ENCODE measurements at regions not wholly inside any gene's neighbourhood (a gene's known extent, or its start where the extent isn't known, plus 50 kb on each side); places are given as distances from the start of the nearest gene placed in this dataset.
A peak's percentile ranks its signal among the peaks of the same experiment; 100 is the strongest.

DNA sequence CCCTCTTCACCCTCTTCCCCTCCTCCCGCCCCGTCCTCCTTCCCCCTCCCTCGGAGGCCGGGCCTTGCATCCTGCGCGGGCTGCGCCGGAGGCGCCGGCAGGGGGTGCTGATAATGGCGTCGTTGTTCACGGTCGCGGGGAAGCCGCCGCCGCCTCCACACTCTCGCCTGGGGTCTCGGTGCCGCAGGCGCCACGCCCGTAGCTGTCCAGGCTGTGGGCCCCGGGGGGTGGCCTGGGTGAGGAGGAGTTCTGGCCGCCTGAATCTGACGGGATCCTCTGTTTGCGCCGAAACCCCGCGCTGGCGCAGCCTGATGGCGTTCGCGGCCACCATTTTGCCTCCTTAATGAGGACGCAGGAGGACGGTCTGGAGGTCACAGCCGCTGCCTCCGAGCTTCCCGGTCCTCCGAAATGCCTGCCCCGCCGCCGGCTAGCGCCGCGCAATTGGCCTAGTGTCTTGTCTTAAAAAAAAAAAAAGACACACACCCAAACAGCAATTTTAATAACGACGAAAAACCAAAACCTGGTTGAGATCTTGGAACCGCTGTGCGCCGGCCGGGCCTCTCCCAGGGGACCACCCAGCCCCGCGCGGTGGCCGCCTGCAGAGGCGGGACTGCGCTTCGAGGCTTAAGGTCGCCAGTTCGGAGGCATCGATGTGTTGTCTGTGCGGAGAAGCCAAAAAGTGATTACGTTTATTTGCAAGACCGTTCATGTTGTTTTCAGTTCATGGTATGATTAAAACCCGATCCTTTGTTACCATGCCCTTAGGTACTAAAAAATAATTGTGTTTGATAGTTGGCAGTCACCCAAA, 106.6 kb upstream of the HNRNPU start:
- peak; percentile 93 to 98 (median 96) for DNase-seq

DNA sequence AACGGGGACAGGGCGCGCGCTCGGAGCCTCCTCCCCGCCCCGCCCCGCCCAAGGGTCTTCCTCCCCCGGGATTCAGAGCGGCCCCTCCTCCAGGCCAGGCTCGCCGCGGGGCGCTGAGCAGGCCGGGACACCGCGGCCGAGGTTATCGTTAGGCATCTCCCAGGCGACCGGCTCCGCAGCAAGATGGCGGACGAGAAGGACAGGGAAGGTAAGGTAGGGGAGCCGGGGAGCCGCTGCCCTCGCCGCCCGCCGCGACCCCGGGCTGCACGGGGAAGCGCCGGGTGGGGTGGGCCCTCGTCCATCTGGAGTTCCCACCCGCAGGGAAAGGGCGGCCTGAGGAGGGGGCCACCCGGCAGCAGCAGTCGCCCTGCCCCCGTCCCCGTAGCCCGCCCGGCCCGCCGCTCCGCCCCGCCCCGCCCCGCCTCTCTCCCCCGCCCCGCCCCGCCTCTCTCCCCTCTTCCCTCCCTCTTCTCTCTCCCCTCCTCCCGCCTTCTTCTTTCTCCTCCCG, 105.9 kb upstream of the HNRNPU start:
- peak; percentile 79 to 90 (median 86) for DNase-seq

DNA sequence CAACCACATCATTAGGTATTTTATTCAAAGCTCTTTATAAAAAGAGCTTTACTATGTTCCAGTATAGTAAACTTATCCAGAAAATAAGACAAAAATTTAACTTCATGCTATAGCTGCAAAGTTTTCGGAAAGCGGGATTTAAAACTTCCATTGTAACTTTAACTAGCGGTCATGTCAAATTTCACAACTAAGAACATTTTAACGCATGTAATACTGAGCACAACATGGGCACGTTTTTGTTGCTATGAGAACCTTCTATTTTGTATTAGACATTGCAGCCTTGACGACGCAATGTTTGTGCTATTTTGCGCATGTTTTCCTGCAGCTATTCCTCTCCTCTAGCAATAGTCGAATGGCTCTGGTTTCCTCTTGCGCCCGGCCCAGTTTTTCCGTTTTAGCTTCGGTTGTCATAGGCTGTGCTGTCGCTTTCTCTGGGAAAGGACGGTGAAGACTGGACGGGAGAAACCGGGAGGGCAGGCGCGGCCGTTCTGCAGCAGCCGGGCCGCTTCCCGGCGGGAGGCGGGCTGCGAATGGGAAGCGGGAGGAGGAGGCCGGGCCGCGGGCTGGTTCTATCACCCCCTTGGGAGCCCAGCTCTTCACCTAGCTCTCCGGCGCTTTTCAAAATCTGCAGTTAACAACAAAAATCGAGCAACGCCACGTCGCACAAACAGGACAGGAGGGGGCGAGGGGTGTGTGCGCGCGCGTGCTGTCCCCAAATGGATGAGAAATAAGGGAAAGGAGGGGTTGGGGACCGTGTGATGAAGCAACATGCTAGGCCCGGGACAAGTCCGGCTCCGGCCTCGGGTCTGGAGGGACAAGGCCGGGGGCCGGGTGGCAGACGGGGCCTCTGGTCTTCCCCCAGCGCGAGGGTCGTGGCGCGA, 105.3 kb upstream of the HNRNPU start:
- peak; percentile 78 to 94 (median 84) for DNase-seq

DNA sequence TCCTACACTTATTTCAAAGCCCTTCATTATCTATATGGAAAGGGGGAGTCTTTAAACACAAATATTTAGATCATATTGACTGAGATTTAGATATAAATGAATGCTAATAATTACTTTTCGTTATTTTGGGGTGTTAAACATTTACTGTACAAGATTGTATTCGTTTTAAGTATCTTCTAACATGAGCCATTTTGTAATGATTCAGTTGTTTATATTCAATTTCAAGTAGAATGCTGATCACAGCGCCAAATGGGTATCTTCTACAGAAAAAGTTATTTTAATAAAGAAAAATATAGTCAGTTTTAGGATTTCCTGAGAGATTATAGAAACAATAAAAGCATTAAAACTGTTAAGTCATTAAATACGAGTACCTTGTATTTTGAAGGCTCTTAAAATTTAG, 104.5 kb upstream of the HNRNPU start:
- DNase-seq, result no peak

DNA sequence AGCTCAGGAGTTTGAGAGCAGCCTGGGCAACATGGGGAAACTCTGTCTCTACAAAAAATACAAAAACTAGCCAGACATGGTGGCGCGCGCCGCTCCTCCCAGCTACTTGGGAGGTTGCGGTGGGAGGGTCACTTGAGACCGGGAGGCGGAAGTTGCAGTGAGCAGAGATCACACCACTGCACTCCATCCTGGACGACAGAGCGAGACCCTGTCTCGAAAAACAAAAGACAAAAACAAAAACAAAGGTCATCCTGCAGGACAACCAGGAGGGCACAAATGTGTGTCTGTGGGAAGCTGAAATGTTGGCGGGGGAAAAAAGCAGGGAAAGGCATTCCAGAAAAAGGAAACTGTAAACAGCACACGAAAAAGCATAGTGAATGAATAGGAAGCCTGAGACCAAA, 104.1 kb upstream of the HNRNPU start:
- no peak for DNase-seq

DNA sequence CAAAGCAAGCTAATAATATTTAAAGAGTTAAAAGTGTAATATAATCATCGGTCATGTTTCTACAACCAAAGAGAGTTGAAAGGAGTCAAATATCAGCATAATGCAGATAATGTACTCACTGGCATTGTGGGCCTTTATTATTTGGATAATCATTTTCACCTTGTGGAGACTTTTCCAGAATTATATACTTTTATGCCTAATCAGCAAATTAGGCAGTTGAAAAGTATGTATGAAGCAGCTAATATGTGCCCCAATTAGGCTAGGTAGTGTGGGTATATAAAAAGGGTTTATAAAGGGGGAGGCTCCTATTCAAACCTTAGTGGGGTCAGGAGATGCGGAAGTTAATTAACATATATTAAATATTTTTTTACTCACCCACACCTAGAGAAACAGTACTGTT, 102.8 kb upstream of the HNRNPU start:
- DNase-seq, result no peak

DNA sequence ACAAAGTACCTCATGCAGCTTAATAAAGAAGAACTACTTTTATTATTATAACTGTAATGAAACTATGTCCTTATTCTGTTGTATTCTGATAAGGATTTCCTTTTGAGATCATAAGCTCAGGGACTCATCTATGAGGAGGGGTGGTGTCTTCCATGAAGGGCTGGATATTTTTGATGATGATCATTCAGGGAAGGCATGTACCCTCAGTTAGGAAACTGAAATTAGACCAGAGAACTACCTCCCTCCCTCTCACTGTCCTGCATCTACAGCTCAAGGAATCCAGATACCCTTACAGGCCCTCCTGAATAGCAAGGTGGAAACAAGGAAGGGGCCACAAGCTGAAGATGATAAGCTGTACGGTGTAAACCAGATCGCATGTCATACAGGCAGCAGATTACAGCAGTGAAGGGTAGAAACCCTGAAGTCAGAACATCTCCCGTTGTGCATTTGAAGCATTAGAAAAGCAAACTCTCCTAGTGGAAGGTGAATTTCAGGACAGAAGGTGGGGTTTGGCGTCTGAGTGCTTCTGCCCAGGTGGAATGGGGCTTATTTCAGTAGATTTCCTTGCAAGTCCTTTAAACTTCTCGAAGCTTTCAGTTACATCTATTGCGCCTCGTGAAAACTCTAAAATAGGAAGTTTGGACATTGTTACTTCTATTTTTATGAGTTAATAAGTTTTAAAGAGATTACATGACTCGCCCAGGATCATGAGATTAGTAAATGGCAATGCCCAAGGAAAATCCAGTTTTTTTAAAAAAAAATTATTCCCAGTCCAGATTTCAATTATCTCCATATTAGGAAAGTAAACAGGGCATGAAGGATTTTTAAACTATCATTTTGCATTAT, 101.1 kb upstream of the HNRNPU start:
- peak in 2 of 4 experiments; percentile 46 to 55 for DNase-seq

DNA sequence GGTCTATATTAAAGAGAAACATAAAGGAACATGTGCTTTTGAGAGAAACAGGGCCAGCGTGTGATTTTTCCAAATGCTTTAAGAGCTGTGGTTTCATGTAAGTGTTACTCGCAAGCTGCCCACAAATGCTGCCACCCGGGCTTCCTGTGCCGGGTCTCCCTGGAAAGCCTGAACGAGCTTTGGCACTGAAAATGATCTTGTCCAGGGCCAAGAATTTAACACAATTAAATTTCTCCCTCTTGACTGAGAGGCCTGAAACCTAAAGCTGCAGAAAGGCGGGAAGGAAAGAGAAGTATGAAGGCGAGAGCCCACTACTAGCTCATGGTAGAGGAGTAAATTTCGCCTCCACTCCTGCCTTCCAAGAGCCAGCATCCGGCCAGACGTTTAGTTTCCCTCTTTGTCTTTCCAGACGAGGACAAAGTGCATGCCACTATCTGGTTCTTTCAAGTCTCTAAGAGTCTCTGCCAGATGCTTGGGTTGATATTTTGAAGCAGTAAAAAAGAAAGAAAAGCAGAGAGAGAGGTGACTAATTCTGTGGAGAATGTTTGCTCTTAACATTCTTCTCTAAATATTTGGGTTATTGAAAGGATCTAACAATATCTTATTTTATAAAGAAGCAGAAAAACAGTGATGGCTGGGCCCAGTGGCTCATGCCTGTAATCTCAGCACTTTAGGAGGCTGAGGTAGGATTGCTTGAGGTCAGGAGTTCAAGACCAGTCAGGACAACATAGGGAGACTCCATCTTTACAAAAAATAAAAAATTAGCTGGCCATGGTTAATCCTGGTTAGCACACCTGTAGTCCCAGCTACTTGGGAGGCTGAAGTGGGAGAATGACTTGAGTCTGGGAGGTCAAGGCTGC, 100.0 kb upstream of the HNRNPU start:
- peak in 3 of 4 experiments; percentile 21 to 46 (median 33) for DNase-seq

DNA sequence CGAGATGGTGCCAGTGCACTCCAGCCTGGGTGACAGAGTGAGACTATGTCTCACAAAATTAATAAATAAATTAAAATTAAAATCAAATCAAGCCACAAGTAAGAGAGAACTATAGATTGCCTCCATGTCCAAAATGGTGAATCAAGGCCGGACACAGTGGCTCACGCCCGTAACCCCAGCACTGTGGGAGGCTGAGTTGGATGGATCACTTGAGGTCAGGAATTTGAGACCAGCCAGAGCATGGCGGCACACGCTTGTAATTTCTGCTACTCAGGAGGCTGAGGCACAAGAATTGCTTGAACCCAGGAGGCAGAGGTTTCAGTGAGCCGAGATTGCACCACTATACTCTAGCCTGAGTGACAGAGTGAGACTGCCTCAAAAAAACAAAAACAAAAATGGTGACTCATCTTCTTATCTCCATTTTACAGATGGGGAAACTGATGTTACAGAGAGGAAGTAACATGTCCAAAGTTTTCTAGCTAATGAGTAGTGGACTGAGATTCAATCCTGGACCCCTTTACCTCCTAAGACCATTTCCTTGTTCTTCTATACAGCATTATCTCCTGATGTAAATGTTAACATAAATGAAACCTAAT, 99.0 kb upstream of the HNRNPU start:
- peak in 2 of 4 experiments; percentile 33 to 41 for DNase-seq

DNA sequence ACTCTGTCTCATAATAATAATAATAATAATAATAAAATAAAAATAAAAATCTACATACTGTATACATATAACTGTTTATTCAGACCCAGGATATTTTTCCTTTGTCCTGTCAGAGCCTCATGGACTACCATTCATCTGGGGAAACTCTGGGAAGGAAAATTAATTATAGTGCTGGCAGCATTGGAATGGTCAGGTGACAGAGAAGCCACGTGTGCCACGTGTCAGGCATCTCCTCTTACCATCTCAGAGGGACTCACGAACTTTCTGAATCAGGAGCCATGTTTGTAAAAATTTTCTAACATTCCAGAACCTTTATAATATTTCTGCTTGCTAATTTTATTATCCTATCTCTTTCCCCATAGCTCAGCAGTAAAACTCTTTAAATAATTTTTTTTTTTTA, 97.8 kb upstream of the HNRNPU start:
- no peak for DNase-seq

DNA sequence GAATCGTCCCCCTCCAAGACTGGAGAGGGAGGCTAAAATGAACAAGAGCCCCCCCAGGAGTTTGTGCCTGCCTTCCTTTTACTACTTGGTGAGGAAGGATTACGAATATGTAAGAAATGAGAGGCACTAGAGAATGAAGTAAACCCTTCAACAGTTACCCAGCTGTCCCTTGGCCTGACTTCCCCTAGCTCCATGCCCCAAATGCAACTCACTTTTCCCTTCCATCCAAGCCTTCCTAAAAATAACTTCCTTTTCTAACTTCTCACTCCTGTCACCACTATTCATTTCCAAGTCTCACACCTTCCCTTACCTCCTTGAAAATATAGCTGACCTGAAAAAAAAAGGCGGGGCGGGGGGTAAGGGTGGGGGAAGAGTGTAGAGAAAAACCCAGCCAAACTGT, 96.6 kb upstream of the HNRNPU start:
- peak in 2 of 4 experiments; percentile 19 to 34 for DNase-seq

DNA sequence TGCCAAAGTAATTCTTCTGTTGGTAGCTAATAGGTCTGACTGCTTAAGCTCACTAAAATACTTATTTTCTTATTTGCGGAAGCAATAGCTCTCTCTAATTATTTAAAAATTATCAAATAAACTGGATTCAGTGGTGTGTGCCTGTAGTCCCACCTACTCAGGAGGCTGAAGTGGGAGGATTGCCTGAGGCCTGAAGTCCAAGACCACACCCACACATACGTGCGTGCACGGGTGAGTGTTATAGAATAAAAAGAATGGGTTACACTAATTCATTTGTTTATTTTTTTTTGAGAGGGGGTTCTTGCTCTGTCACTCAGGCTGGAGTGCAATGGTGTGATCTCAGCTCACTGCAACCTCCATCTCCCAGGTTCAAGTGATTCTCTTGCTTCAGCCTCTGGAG, 94.2 kb upstream of the HNRNPU start:
- DNase-seq, result no peak

DNA sequence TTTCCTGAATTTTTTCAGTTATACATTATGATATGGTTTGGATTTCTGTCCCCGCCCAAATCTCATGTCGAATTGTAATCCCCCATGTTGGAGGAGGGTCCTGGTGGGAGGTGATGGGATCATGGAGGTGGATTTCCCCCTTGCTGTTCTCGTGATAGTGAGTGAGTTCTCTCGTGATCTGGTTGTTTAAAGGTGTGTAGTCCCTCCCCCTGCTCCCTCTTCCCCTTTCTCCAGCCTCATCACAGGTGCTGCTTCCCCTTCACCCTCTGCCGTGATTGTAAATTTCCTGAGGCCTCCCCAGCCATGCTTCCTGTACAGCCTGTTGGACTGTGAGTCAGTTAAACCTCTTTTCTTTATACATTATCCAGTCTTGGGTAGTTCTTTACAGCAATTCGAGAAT, 93.2 kb upstream of the HNRNPU start:
- no peak for DNase-seq

DNA sequence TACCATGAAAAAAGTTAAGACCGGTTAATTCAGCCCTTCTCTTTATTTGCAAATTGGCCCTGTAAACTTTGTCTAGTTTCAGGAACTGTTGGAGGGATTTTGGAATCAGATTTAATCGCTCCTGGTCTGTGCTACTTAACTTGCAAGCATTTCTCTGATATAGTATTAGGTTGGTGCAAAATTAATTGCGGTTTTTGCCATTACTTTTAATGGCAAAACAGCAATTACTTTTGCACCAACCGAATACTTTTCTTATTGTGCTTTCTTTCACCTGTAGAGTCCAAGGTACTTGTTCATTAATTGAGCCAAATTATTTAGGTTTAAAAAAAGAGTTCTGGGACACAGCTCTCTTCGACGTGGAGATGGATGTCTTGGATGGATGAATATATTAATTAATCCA, 92.8 kb upstream of the HNRNPU start:
- DNase-seq, result no peak

DNA sequence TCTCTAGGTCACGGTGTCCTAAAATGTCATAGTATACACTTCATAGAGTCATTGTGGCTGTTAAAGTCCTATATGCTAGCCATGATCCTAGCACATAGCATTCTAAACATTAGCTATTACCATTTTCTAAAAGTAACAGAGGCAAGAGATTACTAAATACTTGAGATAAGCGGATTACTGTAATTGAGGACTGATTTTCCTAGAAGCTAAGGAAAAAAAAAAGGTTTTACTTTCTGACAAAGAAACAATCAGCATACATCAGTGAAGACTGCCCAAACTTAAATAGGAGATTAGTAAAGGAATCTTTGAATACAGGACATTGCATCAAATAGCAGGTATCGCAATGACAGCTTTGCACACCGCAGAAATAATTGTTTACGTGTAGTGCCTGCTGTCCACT, 91.3 kb upstream of the HNRNPU start:
- no peak for DNase-seq

DNA sequence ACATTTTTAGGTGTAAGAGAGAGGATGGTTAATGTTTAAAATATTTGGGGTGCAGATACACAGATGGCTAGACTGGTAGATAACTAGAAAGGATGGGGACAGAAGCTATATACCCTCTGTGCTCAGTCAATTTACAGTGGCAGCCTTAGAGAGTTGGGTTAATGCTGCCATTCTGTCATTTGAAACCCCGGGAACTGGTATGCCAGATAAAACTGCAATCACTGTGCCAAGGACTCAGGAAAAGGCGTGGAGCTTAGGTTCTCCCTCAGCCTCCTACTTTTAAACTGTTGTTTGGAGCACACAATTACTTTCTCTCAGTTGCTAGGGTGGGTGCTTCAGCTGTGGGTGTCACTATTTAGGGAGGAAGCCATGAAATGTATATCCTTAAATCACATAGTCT, 90.0 kb upstream of the HNRNPU start:
- no peak for DNase-seq

DNA sequence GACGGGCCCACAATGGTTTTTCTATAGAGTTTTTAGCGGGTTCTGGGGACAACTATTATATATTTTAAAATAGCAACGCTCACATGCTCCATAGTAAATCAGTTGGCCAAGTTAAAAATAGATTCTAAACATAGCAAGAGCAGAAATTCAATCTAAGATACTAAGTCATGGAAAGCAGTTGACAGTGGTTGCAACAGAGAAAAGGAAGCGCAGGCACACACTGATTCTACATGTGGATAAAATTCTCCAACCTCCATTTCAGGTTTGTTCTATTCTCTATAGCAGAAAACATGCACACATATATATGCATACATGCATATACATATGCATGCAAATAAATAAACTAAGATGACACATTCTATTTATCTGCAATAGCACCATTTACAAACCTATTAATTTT, 89.6 kb upstream of the HNRNPU start:
- peak in 2 of 4 experiments; percentile 24 to 25 for DNase-seq

DNA sequence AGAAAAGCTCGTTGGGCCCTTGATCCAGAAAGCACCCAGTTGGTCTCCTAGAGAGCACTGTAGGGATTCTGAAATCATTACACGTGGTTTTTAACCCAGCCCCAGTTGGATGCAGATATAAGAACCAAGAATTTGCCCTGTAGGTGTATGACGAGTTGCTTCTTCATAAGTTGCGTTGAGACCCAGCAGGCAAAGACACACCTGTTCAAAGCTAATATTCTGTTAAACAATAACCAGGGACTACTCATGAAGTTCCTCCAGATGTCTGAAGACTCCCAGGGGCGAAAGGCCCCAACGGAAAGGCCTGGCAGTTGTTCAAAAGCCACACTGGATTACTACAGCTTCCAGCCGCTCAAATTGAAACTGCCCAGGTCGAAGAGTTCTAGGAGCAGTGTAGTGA, 88.6 kb upstream of the HNRNPU start:
- DNase-seq, result no peak

DNA sequence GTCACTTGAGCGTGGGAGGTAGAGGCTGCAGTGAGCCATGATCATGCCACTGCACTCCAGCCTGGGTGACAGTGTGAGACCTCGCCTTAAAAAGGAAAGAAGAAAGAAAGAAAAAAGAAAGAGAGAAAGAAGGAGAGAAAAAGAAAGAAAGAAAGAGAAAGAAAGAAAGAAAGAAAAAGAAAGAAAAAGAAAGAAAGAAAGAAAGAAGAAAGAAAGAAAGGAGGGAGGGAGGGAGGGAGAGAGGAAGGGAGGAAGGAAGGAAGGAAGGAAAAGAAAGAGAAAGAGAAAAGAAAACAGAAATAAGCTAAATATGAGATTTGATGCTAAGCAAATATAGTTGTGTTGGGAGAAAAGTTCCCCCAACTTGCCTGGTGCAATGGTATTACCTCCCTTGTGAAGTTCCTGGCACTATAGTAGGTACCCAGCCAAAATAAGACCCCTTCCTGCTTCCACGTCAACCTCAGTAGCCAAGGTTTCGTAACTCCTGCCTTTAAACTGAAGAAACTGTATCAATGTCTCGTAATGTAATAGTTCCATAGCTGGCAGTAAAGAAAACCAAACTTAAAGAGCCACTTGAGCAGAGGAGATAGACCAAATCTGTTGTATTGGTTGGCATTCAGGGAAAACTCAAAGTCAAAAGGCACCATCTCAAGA, 88.1 kb upstream of the HNRNPU start:
- no peak for DNase-seq

DNA sequence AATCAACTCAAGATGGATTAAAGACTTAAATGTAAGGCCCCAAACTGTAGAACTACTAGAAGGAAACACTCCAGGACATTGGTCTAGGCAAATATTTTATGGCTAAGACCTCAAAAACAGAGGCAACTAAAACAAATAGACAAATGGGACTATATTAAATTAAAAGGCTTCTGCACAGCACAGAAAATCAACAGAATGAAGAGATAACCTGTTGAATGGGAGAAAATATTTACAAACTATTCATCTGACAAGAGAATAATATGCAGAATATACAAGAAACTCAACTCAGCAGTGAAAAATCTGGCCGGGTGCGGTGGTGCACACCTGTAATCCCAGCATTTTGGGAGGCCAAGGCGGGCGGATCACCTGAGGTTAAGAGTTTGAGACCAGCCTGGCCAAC, 84.1 kb upstream of the HNRNPU start:
- DNase-seq, result no peak
